ENCODE measurements at regions not wholly inside any gene's neighbourhood (a gene's known extent, or its start where the extent isn't known, plus 50 kb on each side); places are given as distances from the start of the nearest gene placed in this dataset.

DNA sequence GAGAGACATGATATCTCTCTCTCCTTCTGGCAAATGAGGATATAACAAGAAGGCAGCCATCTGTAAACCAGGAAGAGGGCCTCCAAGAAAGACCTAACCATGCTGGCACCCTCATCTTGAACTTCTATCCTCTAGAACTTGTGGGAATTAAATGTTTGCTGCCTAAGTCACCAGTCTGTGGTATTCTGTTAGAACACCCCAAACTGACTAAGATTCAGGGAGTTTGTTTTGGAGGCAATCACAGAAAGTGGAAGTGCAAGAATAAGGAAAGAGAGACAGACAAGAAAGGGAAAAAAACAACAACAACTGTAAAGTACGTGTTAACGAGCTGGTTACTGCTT lies 114.5 kb upstream of the GOT2 start:
- TF ChIP-seq, protein P1, sequence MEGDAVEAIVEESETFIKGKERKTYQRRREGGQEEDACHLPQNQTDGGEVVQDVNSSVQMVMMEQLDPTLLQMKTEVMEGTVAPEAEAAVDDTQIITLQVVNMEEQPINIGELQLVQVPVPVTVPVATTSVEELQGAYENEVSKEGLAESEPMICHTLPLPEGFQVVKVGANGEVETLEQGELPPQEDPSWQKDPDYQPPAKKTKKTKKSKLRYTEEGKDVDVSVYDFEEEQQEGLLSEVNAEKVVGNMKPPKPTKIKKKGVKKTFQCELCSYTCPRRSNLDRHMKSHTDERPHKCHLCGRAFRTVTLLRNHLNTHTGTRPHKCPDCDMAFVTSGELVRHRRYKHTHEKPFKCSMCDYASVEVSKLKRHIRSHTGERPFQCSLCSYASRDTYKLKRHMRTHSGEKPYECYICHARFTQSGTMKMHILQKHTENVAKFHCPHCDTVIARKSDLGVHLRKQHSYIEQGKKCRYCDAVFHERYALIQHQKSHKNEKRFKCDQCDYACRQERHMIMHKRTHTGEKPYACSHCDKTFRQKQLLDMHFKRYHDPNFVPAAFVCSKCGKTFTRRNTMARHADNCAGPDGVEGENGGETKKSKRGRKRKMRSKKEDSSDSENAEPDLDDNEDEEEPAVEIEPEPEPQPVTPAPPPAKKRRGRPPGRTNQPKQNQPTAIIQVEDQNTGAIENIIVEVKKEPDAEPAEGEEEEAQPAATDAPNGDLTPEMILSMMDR (conservative IDR thresholded peaks at IDR 0.05; ENCODE audit: low read depth in 2 of 2) = no peak
- TF ChIP-seq EZH2 (IDR thresholded peaks at IDR 0.05; ENCODE audit: low read depth, unreplicated experiment) = no peak
